HepG2 (cell line): ENCODE measurements at regions not wholly inside any gene's neighbourhood (a gene's known extent, or its start where the extent isn't known, plus 50 kb on each side); places are given as distances from the start of the nearest gene placed in this dataset.

Experiments
- ATAC-seq: fragments of 200-7000 bp; cut with Tn5 transposase; 3 replicates; pipeline ENCODE4 v1.9.1; 2020; ENCODE audit warnings: mild to moderate bottlenecking, moderate library complexity
- BruUV-seq: library from RNA; stranded (reverse); fragments of 400-500 nt; replicated peaks from 2 replicates; lab custom pipeline; 2021; lab: Mats Ljungman, UMichigan
- CTCF ChIA-PET: fragments of 300-600 bp; formaldehyde crosslinking; extraction: SDS; loops from one replicate; lab custom pipeline; 2021; ENCODE audit warnings: low total read pairs, inconsistent platforms, low intra/inter-chr PET ratio; lab: Yijun Ruan, JAX
- POLR2A ChIA-PET: fragments of 350-600 bp; sonication (Branson Sonifier 250); formaldehyde crosslinking; loops from one replicate; lab custom pipeline; 2020; ENCODE audit warnings: antibody characterized with exemption, inconsistent platforms; lab: Yijun Ruan, JAX
- DNase-seq: peaks from one replicate; pipeline ENCODE4 v3.0.0-alpha.2; 2015; ENCODE audit warnings: low spot score
- FAIRE-seq: peaks from 3 replicates; lab custom pipeline; 2011; peaks lifted over from hg19 to GRCh38; lab: Jason Lieb, UNC
- H2AFZ ChIP-seq: one replicate; pipeline ENCODE4 v1.6.1; 2011; ENCODE audit warnings: low read length, inconsistent platforms
- H3K27ac ChIP-seq: fragments of 300-600 bp; 3 replicates; pipeline ENCODE4 v1.8.0; 2011; ENCODE audit warnings: mixed run types, mild to moderate bottlenecking, mixed read lengths, low read length, inconsistent platforms; ENCODE audit not compliant: insufficient read depth; ENCODE audit errors: extremely low read length
- H3K27me3 ChIP-seq, 2 experiments: fragments of 200-600 bp in 1 of 2; 2 replicates in 1 of 2; 3 replicates in 1 of 2; pipeline versions ENCODE4 v1.6.0 to v1.8.0; 2011; ENCODE audit warnings: low read length in 2 of 2, mild to moderate bottlenecking in 2 of 2, moderate library complexity in 2 of 2, inconsistent platforms in 1 of 2; ENCODE audit not compliant: insufficient read depth in 2 of 2, control insufficient read depth in 1 of 2
- H3K36me3 ChIP-seq, 2 experiments: fragments of 200-600 bp in 1 of 2; replicated peaks in 1 of 2; 2 replicates in 1 of 2; 3 replicates in 1 of 2; pipeline versions ENCODE4 v1.5.1 to v1.8.0; 2011; ENCODE audit warnings: low read length in 2 of 2, inconsistent platforms in 1 of 2; ENCODE audit not compliant: insufficient read depth in 2 of 2, control insufficient read depth in 1 of 2
- H3K4me1 ChIP-seq: 2 replicates; pipeline ENCODE4 v1.5.1; 2012; ENCODE audit warnings: low read length, inconsistent platforms; ENCODE audit not compliant: insufficient read depth
- H3K4me2 ChIP-seq: 2 replicates; pipeline ENCODE4 v1.6.0; 2011; ENCODE audit warnings: low read depth, low read length, inconsistent platforms
- H3K4me3 ChIP-seq, 3 experiments: fragments of 200-600 bp in 1 of 3; sonication (generic), shearing (Covaris generic) in 1 of 3; replicated peaks in 1 of 3; 2 replicates each; pipeline ENCODE4 v1.5.1; 2011 to 2016; ENCODE audit warnings: low read length in 3 of 3, inconsistent platforms in 2 of 3, low read depth in 2 of 3, mild to moderate bottlenecking in 2 of 3, control low read depth in 1 of 3, mixed read lengths in 1 of 3; ENCODE audit not compliant: insufficient read depth in 1 of 3
- H3K79me2 ChIP-seq: one replicate; pipeline ENCODE4 v1.6.1; 2011; ENCODE audit warnings: low read length, inconsistent platforms; ENCODE audit not compliant: insufficient read depth
- H3K9ac ChIP-seq: 2 replicates; pipeline ENCODE4 v1.6.0; 2011; ENCODE audit warnings: mild to moderate bottlenecking, low read depth, low read length, inconsistent platforms; ENCODE audit not compliant: insufficient read depth
- H3K9me3 ChIP-seq: 2 replicates; pipeline ENCODE4 v1.5.1; 2012; ENCODE audit warnings: mild to moderate bottlenecking, low read length
- H4K20me1 ChIP-seq: 2 replicates; pipeline ENCODE4 v1.6.0; 2011; ENCODE audit warnings: inconsistent platforms, mild to moderate bottlenecking, low read length, moderate library complexity; ENCODE audit not compliant: insufficient read depth
- CREM ChIP-seq, 2 experiments: sonication (generic) in 1 of 2; formaldehyde crosslinking in 1 of 2; IDR thresholded peaks; 2 replicates each; pipeline versions ENCODE4 v1.4.0 to v1.6.1; 2016 to 2020; ENCODE audit warnings: antibody characterized with exemption in 1 of 2, mild to moderate bottlenecking in 1 of 2, missing genetic modification reagents in 1 of 2
- DZIP1 ChIP-seq: sonication (generic); formaldehyde crosslinking; IDR thresholded peaks from 2 replicates; pipeline ENCODE4 v1.5.0; 2020; ENCODE audit warnings: mild to moderate bottlenecking, missing genetic modification reagents
- IRF9 ChIP-seq: sonication (generic); formaldehyde crosslinking; IDR thresholded peaks from 2 replicates; pipeline ENCODE4 v1.8.0; 2022; ENCODE audit warnings: missing genetic modification reagents, mild to moderate bottlenecking, borderline replicate concordance
- NR2C2 ChIP-seq: sonication (generic); formaldehyde crosslinking; IDR thresholded peaks from 2 replicates; pipeline ENCODE4 v1.4.0; 2020; ENCODE audit warnings: missing genetic modification reagents, mild to moderate bottlenecking, moderate library complexity, borderline replicate concordance
- NR2F1 ChIP-seq, 2 experiments: fragments of 450-650 bp in 1 of 2; formaldehyde crosslinking in 1 of 2; IDR thresholded peaks; 2 replicates each; pipeline versions ENCODE4 v1.5.0 to v1.6.1; 2016 to 2020; ENCODE audit warnings: mild to moderate bottlenecking in 1 of 2, missing compliant biosample characterization in 1 of 2, missing genetic modification reagents in 1 of 2, moderate library complexity in 1 of 2
- SMAD3 ChIP-seq: sonication (generic); formaldehyde crosslinking; IDR thresholded peaks from 2 replicates; pipeline ENCODE4 v1.4.0; 2020; ENCODE audit warnings: missing genetic modification reagents
- TP53 ChIP-seq: sonication (generic); formaldehyde crosslinking; conservative IDR thresholded peaks from 2 replicates; pipeline ENCODE4 v1.4.0; 2020; ENCODE audit warnings: missing genetic modification reagents
- ZNF232 ChIP-seq: sonication (generic); formaldehyde crosslinking; IDR thresholded peaks from 2 replicates; pipeline ENCODE4 v1.4.0; 2020; ENCODE audit warnings: missing genetic modification reagents, borderline replicate concordance
- whole genome bisulfite sequencing: methylation state at CpG from one replicate; pipeline ENCODE4 v1.1.6; 2017; ENCODE audit warnings: low lambda C conversion rate; 5-methylcytosine and 5-hydroxymethylcytosine counted together
- in situ Hi-C: cut with HindIII; loops from 2 replicates; pipeline ENCODE4 v1.10.0; 2017; ENCODE audit warnings: low pct_unique_long_range_greater_than_20kb; ENCODE audit not compliant: extremely low pct_ligation_motif_present
- intact Hi-C: fragments of 100-400 bp; cut with micrococcal nuclease; formaldehyde crosslinking; loops from one replicate; pipeline ENCODE4 v1.10.0; 2022; ENCODE audit not compliant: unreplicated experiment

- TF ChIP-seq DZIP1 (CRISPR knock-in tag): no peak
- TF ChIP-seq ZNF232 (CRISPR knock-in tag): no peak
- no peak for TF ChIP-seq CREM (IDR thresholded peaks at IDR 0.05)
- no peak for TF ChIP-seq CREM (CRISPR knock-in tag; IDR thresholded peaks at IDR 0.05)
- TF ChIP-seq SMAD3: no peak
Measured at GRCh38 chr5:2001300-2001699, 118.6 kb upstream of the IRX4 start (continued).

- no TSS peak for BruUV-seq
- no peak overlapping the region for H3K4me3 ChIP-seq
- no peak for ATAC-seq
- no peaks in the 10 kb centered on the region for H3K36me3 ChIP-seq
- in situ Hi-C loops (no loop called here), intact Hi-C loops (no loop called here)
- no peak for FAIRE-seq
- H3K9me3 ChIP-seq: no peaks in the 10 kb centered on the region
- no peak for DNase-seq
- CTCF ChIA-PET: no interaction called here
- POLR2A ChIA-PET: no interaction called here
- no peaks in the 10 kb centered on the region for H3K4me1 ChIP-seq
- H2AFZ ChIP-seq: no peak overlapping the region
- H3K27me3 ChIP-seq: peaks cover 8 to 47% of the 10 kb centered on the region in 2 experiments; a peak in 4 of 5 replicates
- H3K79me2 ChIP-seq: no peaks in the 10 kb centered on the region
- no peak overlapping the region for H3K4me2 ChIP-seq
- no peak overlapping the region for H3K9ac ChIP-seq
- H4K20me1 ChIP-seq: no peaks in the 10 kb centered on the region
- no peak for TF ChIP-seq IRF9 (CRISPR knock-in tag)
- TF ChIP-seq NR2F1 (CRISPR knock-in tag; IDR thresholded peaks at IDR 0.05): no peak
- TF ChIP-seq TP53: no peak
- TF ChIP-seq NR2C2: no peak
- H3K27ac ChIP-seq: no peak overlapping the region
- 32% methylated on average over 7 of the region's 12 CpGs for WGBS
Measured at GRCh38 chr5:2000591-2000990, 117.9 kb upstream of the IRX4 start.
